NCI-H2227 (cell line): ENCODE measurements at regions not wholly inside any gene's neighbourhood (a gene's known extent, or its start where the extent isn't known, plus 50 kb on each side); places are given as distances from the start of the nearest gene placed in this dataset.
"Not testable (repeated sequence)": the region's sequence is repeated elsewhere in the genome, so short reads cannot be mapped to it uniquely, and the experiment has no call there.

Source experiments
- DNase-seq: peaks from one replicate; lab custom pipeline; 2025; ENCODE audit not compliant: unreplicated experiment; lab: John Stamatoyannopoulos, UW

DNA sequence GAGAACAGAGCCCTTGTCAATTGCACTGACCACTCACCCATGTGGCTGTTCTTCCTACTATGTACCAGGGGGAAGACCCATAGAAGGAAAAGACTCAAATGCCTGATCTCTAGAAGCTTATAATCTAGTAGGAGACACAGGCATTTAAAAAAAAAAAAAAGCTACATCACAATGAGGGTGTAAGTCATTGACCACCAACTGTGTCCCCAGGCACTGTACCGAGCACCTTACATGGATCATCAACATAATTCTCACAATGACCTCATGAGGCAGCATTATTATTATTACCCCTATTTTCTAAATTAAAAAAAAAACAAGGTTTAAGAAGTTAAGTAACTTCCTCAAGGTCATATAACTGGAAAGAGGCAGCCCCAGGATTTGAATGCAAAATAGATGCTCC lies 247.4 kb downstream of the SHOX2 start:
- no peak for DNase-seq

DNA sequence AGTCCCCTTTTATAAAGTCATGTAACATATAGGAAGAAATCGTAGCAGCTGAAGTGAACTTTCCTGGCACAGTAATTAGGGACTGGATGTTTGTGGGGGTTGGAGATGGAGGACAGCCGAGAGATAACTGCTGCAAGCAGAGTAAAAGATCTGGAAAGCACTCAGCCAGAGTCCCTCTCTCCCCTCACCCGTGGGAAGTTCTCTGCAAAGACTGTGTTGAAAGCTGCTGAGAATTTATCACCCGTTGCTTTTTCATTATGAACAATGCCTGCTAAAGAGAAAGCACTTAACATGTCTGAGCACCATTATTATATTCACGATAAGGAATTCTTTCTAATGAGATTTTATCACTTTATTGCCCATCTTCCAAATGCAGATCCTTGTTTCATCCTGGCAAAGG lies 248.8 kb downstream of the SHOX2 start:
- no peak for DNase-seq

DNA sequence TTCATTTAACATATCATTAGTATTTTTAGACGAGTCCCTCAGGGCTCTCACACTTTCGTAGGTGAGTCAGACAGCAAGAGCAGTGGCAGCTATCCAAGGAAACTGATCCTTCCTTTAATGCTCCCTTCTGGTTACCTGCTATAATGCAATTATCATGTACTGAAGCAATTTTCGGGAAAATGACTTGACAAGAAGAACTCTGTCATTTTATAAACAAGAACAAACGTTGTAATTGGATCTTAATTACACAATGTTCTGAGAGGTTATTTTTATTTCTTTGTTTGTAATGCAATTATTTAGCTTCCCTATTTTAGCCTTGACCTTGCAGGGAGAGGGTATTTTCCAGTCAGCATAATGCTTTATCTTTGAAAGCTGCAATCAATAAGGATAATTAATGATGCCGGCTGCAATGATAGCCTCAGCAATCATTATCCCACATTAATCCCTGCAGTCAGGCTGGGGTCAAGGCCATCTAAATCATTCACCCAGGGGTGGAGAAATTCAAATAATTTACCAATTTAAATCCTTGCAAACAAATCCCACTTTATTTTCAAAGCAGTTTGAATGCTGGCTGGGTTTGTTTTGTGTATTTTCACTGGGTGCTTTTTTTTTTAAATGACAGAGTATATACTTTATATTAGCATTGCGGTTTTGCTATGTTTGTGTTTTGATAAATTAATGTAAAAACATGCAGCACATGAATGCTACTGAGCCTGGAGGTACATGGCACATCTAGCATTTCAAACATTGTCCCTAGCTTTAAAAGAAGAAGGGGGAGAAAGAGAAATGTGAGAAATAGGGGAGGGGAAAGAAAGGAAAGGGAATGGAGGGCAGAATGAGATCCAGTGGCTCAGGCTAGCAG lies 249.9 kb downstream of the SHOX2 start:
- DNase-seq, result peak; percentile 46

DNA sequence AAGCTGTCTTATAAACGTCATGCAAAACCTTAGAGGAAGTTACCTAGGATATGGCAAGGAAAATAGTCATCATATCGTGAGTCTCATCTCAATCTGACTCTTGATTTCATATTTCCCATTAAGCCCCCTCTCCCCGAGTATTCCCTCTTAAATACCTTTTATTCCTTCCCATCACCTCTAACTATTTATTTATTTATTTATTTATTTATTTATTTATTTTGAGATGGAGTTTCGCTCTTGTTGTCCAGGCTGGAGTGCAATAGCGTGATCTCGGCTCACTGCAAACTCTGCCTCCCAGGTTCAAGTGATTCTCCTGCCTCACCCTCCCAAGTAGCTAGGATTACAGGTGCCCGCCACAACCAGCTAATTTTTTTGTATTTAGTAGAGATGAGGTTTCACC lies 260.4 kb downstream of the SHOX2 start:
- not testable (repeated sequence) for DNase-seq

DNA sequence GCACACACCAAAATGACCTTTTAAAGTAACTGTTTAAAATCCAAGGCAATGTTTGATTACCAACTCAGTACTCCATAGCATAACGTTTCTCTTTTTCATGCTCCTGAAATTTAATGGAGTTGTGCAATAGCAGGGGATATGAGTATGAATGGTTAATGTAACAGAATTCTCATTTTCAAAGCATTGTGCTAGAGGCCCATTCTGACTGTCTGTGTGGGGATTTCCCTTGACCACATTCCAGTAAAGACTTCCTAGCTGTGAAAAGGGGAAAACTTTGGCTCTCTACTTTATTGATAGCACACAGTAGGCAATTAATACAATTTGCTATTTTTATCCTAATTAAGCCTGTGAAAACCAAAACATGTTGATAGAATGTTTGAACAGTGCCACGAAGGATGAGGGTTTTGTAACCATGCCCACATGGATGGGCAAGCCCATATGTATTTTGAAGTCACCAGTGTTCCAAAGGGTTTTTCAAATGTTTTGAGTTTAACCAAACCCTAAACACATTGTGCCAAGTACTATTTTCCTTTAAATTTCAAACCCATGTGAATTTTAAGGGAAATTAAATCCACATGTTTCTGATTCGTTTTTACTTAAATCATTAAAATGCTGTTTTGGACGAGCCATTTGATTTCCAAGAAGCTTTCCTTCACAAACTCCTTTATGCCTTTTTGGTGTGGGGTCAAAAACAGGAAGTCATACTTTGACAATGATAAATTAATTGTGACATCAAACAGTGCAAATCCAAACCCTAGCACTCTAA lies 261.2 kb downstream of the SHOX2 start:
- no peak for DNase-seq

DNA sequence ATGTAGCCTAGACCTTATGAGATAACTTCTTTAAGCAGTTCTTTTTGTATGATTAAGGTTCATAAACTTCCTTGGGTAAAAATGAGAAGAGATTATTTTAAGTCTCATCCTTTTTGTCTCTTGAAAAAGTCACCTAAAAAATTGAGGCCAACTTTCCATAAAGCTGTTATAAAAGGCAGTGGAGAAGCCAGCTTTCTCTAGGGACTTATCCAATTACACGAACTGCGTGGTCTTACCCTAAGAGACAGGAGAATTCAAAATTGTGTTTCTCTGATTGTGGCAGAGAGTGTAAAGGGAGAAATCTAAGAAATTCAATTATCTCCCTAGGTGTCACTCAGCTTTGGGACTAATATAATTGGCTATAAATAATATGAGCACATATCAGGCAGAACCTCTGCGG lies 262.0 kb downstream of the SHOX2 start:
- DNase-seq, result no peak

DNA sequence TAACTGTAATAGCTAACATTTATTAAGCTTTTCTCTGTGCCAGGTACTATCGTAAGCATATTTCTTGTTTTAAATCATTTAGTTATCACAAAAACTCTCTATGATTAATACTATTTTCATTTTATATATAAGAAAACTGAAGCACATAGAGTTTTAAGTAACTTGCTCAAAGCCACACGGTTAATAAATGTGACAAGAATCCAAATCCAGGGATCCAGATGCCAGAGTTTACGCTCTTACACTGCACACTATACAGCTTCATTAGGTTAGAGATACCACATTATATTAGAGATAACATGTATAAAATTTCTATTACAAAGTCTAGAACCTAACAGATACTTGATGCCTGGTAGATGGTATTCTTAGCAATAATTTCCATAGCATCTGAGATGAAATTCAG lies 265.2 kb downstream of the SHOX2 start:
- DNase-seq, result no peak

DNA sequence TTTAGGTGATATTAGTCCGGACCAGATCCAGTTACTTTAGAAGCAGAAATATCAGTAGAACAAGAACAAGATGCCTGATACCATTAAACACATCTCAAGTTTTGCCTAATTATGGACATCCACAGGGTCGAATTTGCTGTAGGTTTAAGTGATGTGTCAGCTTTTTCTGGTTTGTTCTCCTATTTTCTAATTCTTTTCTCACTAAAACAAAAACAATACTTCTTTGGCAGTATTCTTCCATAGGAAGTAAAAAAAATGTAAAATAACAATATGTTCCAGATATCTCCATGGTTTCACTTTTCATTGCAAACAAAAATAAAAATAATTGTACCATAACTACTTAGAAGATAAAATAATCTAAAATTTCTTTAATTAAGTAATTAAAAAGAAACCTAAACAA lies 265.7 kb downstream of the SHOX2 start:
- no peak for DNase-seq

DNA sequence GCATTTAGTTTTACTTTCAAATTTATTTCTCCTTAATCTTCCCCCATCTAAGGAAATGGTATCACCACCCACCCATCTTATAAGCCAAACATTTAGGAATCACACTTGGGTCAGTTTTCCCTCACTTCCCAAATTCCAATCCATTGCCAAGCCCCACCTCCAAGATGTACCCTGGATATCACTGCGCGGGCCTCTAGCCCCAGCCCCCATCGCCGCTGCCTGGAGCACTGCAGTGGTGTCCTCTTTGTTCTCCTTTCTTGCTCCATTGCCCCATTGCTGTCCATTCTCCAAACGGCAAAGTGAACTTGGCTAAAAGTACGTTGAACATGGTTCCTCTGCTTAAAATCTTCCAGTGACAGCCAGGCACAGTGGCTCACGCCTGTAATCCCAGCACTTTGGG lies 267.8 kb downstream of the SHOX2 start:
- no peak for DNase-seq

DNA sequence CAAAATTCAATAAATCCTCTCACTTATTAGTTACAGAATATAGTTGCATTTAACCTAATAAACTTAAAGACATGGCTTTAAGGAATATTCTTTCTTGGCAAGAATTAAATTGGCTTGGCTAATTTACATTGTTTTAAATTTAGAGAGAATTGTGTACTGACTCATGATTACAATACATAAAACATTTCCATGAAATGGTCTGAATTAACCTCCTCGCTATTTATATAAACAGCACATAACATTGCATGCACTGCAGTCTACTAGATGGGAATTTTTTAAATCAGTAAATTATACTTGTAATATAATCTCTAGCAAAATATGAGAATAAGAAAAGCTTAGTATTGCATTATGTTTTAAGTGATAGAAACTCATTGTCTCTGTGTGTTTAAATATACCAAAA lies 268.9 kb downstream of the SHOX2 start:
- no peak for DNase-seq

DNA sequence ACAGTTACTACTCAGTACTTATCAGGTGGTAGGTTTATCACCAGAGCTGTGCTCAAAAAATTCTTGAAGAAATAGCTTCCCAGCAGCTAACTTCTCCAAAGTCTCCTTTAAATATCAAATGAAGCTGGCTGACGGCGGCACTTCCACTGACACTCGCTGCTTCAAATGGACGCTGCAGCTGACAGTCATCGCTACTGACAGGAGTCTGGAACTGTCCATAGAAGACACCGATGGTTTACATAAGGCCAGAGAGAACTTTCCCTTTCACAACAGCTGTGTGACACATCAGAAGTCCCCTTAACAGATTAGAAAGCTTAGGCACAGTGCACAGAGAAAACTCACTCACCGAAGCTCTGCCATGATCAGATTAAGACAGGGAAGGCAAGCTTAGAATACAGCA lies 270.2 kb downstream of the SHOX2 start:
- DNase-seq, result no peak

DNA sequence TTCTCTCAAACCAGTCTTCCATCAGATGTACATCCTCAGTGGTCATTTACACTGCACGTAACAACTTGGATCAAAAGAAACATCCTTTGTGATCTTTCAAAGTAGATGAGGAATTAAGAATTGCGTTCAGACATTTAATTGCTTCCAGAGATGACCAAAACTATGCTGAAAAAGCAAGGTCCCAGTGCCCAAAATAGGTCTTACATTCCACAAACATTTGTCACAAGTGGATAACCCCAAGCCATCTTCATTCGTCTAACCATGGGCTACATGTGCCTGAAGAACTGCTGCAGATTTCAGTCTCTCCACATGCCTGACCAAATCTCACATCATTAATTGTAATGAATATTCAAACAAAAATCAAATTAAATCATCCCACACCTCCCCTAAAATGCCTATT lies 273.6 kb downstream of the SHOX2 start:
- DNase-seq, result no peak

DNA sequence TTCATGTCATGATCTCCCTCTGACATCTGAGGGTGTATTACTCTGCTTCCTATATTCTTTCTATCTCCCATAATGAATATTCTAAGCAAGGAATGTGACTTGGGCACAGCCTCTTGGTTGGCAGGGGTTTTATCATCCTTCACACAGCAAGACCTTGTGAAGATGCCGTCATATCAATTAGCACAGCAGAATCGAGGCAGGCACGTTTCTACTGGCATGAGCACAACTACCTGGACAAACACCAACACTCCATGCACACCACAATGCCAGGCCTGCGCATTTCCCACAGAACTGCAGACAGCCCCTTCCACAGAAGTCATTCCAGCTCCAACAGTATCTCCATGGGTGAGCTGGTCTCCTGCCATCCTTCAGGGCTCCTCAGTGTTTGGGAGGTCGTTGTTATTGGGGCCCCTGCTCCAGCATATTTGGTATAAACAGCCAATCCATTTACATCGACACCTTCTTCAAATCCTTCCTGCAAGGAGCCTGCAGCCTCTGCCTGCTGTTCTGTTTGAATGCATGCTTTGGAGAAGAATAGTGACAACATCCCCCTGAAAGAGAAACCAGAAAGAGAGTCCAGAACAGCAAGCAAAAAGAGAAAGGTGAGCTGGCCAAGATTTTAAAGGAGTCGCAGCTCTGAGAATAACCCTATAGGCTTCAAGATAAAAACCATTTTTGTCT lies 275.5 kb downstream of the SHOX2 start:
- DNase-seq, result no peak

DNA sequence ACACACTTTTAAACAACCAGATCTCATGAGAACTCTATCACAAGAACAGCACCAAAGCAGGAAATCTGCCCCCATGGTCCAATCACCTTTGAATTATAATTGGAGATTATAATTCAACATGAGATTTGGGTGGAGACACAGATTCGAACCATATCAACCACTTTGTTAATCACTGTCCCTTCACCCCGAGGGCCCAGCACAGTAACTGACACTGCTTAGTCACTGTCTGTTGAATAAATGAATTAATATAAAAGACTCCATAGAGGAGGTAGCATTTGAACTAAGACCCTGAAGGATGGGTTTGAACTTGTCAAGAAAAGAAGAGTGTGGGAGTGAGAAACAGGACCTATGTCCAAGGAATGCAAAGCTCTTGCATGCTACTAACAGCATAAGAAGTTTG lies 276.4 kb downstream of the SHOX2 start:
- no peak for DNase-seq

DNA sequence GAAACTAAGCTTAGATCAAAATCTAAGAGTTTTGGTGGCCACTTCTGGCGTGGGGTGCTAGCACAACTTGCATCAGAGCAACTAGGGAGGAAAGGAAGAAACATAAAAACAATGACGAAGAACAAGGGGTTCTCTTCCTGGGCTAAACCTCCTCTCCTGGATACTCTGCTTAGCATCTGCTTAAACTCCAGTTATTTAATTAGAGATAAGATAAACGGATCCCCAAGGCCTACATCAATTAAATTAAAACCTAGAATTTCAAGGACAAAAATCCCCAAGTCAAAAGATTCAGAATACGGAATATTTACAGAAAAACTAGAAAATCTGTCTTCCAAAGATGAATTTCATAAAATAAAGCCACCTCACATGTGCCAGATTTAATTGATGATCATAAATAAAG lies 281.9 kb downstream of the SHOX2 start:
- no peak for DNase-seq

DNA sequence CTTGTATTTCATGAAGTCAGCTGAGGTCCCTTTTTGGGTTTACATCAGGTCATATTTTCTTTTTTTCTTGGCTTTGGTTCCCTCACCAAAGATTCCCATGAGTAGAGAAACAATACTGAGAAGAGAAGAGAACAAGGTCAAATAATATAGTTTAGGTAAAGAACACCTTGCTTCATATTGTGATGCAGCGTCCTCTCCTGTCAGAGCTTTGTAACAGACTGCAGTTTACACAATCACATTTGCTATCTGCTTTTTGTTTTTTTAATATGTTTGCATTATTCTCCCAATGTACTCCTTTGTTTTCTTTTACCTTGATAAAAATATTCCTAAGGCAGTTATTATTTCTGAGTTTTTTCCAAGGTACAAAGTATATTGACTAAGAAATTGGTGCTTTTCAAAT lies 283.2 kb downstream of the SHOX2 start:
- no peak for DNase-seq

DNA sequence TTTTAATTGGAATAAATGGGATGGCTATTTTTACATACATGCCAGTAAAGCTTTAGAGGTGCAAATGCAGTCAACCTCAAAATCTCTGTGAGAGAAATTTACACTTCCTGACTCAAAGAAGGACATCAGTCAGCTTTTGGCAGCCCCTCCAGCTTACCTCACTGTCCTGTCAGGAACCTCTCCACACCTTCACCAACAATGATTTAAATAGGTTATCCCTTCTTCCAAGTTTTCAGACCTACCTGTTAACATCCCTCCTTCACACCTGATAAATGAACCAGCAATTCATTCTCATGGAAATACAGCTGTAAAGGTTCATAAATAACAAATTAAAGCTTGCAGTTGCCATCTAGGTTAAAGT lies 286.1 kb downstream of the SHOX2 start:
- no peak for DNase-seq

DNA sequence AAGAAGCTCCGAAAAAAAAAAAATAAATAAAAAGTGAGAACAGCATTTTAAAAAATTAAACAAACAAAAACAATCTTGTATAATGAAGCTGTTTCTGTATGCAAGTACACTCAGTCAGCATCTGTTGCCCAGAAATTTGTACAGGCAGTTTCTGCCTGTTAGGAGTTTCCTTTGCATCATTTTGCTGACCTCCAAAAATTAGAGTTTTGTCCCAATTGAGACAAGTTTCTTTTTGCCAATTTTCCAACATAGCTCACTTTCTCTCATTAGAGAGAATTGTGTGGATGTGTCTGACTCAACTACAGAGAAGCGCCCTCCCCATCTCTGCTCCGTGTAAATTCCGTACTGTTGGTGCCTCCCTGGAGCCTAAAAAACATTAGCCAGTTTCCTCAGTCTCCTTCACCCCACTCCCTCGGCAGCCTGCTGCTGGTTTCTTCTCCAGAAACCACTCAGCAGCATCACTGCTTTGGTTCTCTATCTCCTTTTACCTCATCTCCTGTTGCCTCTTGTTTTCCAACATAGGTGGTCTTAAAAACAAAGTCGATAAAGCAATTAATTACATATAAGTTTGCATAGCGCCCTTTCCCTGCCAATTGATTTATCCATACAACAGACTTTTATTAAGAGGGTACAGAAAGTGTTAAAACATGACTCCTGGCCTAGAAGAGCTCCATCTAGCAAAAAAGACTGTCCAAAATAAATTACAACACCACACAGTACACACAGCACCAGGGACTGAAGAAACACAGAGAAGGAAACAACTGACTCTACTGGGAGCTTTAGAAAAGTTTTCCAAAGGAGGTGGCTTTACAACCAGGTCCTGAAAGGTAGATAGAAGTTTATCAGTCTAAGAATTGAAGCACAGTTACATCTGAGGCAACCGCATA lies 286.7 kb downstream of the SHOX2 start:
- DNase-seq, result no peak

DNA sequence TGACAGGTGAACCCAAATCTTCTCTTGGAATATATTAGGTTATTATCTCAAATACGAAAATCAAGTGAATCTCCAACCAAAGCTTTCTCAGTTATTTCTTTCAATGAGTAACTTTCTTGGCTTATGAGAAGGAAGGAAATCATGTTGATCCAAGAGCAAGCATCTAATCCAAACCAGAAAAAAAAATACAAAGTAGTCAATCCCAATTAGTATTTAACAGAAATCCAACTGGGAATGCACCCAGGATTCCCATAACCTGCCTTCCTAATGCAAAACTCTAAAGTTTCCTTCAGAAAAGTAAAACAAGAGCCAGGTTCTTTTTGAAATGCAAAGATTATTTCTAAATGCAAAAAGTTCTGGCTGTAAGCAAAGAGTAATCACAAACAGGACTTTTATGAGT lies 289.3 kb downstream of the SHOX2 start:
- DNase-seq, result no peak

DNA sequence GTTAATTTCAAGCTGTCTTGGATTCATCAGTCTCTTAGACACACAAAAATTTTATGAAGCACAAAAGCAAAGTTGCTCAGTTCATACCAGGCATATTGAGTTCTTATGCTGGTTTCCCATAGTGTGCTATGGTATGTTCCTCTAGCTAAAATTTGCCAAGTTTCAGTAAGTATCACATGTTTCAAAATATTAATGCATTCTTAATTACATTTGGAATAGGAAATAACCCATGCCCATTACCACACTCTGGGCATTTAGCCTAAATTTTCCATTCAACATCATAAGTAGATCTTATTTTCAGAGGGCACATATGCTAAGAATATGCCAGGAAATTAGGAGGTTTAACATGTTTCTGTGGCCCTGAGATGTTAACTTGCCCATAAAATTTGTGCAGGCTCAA lies 289.9 kb downstream of the SHOX2 start:
- no peak for DNase-seq

DNA sequence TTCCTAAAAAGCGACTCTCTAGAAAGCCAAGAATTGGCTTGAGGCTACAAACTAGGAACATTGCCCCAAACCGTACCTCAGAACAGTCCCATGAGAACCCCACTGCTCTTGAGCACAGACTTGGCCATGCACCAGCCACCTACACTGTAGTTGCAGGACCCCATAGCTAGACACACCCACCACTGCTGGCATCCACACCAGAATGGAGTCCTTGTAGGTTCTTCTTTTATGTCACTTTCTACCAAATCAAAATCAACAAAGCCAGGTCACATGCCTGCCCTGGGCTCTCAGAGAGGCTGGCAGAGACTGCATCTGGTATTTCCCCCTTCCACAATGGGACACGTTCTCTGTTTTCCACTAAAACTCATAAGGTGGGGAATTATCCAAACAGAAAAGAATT lies 290.5 kb downstream of the SHOX2 start:
- DNase-seq, result no peak
